NCI-H1105 (cell line): ENCODE measurements at regions not wholly inside any gene's neighbourhood (a gene's known extent, or its start where the extent isn't known, plus 50 kb on each side); places are given as distances from the start of the nearest gene placed in this dataset.

Source experiments
- DNase-seq: peaks from one replicate; lab custom pipeline; 2025; lab: John Stamatoyannopoulos, UW

DNA sequence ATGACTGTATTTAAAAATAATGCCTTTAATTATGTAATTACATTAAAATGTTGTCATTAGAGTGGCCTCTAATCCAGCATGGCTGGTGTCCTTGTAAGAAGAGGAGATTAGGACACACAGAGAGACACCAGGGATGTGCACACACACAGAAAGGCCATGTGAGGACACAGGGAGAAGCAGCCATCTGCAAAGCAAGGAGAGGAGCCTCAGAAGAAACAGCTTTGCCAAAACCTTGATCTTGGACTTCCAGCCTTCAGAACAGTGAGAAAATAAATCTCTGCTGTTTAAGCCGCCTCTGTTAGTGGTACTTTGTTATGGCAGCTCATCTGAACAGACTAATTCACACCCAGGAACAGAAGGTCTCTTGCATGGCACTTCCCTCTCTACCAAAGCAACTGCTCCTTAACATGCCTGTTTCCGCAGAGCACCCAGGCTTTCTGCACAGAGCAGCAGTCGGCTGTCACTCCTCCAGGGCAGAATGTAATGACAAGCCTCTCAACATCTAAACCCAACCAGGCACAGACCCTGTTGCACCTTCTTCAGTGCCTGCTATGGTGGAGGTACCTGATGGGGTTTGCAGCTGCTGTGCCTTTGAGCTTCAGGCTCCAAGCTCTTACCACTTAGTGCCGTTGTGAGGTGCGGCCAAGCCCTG lies 377.7 kb downstream of the TDRD15 start:
- no peak for DNase-seq

- no peak for DNase-seq
Measured at GRCh38 chr2:21515903-21516302, 392.1 kb downstream of the TDRD15 start.

GRCh38 chr2:21519412-21519811 lies 395.6 kb downstream of the TDRD15 start:
- DNase-seq, result no peak

- DNase-seq, result no peak
Measured at GRCh38 chr2:21519821-21520220, 396.1 kb downstream of the TDRD15 start.

GRCh38 chr2:21535826-21536225 lies 412.1 kb downstream of the TDRD15 start:
- no peak for DNase-seq

DNA sequence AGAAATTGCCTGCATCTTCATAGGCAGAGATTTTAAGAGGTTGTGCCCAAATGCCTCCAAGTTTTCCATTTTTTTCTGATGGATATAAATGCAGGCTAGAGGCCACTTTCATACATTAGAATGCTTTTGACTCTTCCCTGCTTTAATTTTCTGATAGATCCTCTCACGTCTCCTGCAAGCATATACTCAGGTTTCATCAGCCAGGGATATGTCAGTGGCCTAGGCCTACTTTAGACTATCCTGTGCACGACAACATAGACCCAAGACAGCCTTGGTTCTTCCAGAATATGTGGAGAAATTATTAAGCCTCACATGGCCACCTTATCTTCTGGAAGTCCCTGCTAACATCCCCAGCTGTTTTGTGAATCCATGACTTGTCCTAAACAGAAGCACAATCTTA lies 415.9 kb downstream of the TDRD15 start:
- DNase-seq, result no peak

- DNase-seq, result no peak
Measured at GRCh38 chr2:21543630-21544029, 419.9 kb downstream of the TDRD15 start.

DNA sequence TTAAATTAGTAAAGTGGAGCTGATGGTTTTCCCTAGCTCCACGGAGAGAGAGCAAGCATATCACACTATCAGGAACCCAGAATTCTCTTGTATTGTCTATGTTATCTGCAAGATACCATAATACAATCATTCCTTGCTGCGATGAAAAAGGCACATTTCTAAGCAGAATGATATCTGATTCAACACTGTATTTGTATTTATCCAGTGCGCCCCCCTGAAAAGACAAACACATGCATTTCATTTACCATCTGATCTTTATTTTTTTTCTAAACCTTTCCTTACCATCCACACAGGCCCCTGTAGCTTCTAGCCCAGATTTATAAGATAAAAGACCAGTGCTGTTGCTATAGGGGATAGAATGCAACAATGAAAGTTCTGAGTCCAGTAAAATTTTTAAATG lies 420.6 kb downstream of the TDRD15 start:
- no peak for DNase-seq

DNA sequence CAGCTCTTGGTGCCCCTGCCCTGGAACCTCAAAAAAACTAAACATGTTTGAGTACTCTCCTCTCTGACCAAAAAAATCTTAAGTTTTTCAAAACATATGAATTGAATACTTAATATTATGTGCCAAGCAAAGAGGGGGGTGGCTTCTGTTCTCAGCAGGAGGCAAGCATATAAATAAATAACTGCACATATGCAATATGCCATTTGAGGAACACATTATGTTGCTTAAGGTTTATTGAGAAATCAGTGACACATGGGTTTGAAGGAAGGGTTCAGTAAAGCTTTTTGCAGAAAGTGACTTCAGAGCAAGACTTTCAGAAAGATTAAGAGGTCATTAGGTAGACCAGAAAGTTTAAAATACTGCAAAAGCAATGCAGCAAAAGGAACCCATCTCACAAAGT lies 429.2 kb downstream of the TDRD15 start:
- no peak for DNase-seq

DNA sequence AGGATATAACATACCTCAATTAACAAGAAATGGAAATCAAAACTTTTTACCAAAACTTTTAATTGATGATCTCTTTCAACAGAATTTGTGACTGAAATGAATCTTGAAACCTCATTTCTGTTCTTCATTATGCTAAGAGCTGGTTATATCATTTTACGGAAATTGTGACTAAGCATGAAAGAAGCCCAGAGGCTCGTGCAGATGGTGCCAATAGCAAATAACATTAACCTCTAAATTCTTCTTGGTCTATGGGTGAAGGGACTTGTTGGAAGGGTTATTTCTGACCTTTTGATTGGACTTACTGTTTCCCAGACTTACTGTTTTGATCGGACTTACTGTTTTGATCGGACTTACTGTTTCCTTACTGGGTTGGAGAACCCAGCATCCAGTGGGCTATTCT lies 435.6 kb downstream of the TDRD15 start:
- DNase-seq, result no peak

GRCh38 chr2:21561965-21562364 lies 438.2 kb downstream of the TDRD15 start:
- DNase-seq, result no peak

GRCh38 chr2:21567395-21567794 lies 443.6 kb downstream of the TDRD15 start:
- DNase-seq, result no peak

GRCh38 chr2:21571686-21572085 lies 447.9 kb downstream of the TDRD15 start:
- DNase-seq, result no peak

DNA sequence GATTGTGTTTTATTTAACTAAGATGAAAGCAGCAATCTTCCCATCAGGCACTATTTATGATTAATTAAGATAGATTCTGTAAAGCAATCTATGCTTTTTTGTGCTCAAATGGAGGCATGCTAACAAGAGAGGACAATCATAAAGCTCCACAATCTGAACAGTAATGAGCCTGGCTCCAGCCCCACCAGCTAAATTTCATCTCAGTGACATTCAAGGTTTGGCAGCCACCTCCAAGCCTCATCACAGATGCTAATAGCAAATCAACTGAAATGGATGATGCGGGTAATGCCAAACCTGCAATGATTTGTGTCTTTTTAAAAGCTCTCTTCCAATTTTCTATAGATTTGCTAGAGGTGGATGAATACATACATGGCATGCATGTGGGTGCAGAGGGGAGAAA lies 456.6 kb downstream of the TDRD15 start:
- no peak for DNase-seq

GRCh38 chr2:21585881-21586280 lies 462.1 kb downstream of the TDRD15 start:
- DNase-seq, result no peak

DNA sequence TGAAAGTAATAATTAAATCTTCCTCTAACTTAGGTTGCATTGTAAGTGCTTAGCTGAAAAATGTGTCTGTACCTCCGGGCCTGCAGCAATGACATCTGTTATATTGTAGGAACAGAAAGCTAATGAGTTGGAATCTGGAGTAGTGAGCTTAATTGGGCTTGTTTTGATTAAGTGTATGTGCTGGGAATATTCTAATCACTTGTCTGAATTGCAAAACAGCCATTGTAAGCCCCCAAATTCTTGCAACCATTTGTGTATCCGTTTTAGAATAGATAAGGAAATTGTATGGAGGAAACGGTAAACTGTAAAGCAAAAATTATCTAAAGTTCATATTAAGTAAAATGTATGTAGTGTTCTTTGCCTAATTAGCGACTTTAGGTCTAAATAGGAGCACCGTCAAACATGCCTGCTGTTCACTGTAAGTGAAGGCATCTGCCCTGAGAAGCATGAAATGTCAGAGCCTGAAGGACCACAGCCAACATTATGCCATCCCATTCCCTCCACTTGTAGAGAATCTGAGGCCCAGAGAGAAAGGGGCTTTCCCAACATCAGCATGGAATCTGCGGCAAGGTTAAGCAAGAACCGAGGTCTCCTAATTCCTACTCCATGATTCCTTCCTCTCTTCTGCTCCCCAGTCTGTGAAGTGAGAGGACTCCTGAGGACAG lies 466.4 kb downstream of the TDRD15 start:
- DNase-seq, result no peak

DNA sequence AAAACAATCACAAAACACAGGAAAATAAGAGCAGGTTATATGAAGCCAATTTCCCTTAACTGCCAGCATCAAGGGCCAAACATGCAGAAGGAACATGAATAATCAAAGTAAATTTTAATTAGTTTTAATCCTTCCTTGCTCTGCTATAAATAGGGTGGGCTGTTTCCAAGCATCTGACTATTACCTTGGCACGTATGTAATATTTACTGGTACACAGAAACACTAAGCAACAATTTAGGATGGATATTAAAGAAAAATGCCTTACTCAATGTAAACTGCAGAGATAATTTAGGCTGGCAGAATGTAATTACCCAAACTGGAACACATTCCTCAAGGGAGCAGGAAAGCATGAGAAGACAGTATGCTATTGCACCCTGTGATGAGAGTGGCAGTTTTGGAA lies 468.2 kb downstream of the TDRD15 start:
- DNase-seq, result no peak

GRCh38 chr2:21599417-21599816 lies 475.6 kb downstream of the TDRD15 start:
- no peak for DNase-seq

DNA sequence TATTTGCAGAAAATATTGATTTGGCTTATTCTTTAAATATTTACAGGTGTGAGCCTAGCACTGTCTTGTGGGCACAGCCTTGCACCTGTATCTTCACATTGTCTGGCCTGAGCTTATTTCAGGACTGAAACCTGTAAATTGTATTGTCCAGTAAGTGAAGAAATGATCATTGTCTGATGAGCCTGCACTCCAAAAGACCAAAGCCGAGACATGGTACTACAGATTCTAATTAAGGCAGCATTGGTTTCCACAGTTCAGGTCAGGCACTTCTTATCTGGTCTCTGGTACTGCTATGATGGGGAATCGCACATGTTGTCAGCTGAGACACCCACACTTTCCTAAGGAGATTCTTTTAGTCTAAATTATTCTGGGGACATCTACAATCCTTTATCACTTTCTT lies 479.0 kb downstream of the TDRD15 start:
- DNase-seq, result no peak

GRCh38 chr2:21607572-21607971 lies 483.8 kb downstream of the TDRD15 start:
- DNase-seq, result no peak

DNA sequence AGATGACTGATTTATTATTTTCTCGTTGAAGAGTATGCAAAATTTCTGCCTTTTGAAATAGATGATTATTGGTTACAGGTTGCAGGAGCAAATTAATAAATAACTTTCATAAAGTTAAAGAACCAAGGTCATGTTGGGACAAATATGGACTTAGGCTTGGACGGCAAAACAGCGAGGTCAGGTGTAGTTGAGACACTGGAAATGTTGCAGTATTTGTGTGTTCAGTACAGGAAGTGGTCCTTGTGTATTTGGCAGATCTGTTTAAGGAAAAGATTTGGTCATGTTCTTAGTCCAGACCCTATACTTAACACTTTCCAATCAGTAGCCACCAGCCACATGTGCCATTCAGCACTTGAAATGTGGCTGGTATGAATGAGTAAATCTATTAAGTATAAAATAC lies 486.5 kb downstream of the TDRD15 start:
- no peak for DNase-seq

- no peak for DNase-seq
Measured at GRCh38 chr2:21617885-21618434, 494.2 kb downstream of the TDRD15 start.

DNA sequence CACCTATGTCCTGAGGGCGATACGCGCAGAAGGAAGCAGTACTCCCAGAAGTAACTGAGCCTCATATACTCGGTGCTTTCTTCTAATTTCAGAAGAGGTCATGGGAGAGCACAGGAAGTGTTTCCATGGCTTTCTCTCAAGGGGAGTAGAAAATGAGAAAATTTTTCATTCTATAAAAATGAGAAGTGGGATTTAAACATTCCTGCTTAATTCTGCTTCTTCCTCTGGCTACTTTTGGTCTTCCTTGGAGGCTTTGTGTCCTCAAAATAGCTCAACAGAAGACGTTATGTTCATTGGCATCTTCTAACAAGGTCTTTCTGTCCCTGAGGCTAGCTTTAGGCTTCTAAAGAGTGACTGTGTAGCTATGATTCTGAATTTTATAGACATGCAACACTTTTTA lies 497.0 kb downstream of the TDRD15 start:
- no peak for DNase-seq

DNA sequence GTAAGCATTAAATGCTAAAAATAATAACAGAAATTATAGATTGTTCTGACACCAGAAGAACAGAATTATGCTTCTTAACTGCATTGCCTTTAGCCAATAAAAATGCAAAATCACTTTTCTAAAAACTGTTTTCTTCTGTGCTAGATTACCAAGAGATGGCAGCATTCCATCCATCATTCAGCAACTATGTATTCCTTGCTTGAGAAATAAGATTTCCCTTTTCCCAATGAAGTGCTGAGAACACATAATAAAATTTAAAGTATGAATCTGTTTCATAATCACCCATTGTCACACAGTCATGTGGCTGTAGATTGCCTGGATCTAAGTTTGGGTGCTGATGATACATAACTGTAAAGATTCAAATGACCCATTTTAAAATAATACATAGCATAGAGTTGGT lies 504.2 kb downstream of the TDRD15 start:
- DNase-seq, result no peak
